HG03575 (cell line): ENCODE measurements at regions not wholly inside any gene's neighbourhood (a gene's known extent, or its start where the extent isn't known, plus 50 kb on each side); places are given as distances from the start of the nearest gene placed in this dataset.
"Not testable (repeated sequence)": the region's sequence is repeated elsewhere in the genome, so short reads cannot be mapped to it uniquely, and the experiment has no call there.

Source experiments
- ATAC-seq: cut with Tn5 transposase; IDR thresholded peaks from one replicate; pipeline ENCODE4 v1.9.1; 2021; ENCODE audit not compliant: unreplicated experiment, insufficient number of reproducible peaks, low FRiP score; ENCODE audit errors: extremely low read depth

- ATAC-seq = no peak
Observed at GRCh38 chr5:83817591-83817990, 96.9 kb upstream of the HAPLN1 start.

GRCh38 chr5:83815661-83816060, 95.0 kb upstream of the HAPLN1 start:
- ATAC-seq = no peak

GRCh38 chr5:83810511-83810910, 89.9 kb upstream of the HAPLN1 start:
- no peak for ATAC-seq

DNA sequence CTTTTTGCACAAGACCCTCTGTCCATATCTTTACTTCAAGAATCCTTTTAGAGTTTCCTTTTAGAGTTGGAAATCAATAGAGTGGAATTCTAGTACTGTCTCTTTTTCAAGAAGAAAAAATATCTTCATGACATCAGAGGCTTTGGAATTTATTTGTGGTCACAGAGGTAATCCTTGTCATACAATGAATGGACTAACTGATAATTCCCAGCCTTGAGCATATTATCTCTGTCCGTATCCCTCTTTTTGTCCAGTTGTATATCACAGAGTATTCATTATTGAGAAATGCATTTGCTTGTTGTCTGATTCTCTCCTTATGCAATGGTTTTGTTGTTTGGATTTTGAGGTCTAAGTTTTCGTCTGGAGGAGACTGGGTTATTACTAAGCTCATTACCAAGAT, 82.0 kb upstream of the HAPLN1 start:
- ATAC-seq = no peak

DNA sequence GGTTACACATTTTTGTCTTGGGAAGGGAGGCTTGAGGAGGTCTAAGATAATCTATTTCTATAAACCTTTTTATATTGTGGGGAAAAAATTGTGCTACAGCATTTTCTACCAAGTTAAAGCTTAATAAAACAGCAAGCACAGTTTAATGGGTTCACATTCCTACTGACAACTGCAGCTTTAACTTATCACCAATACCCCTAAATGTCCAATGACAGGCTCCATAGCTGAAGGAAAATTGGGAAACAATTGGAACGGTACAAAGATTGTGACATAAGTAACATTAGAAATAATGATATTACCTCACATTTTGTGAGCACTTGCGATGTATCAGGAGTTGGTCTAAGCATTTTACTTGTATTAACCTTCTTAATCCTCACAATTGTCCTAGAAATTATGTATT, 79.5 kb upstream of the HAPLN1 start:
- ATAC-seq = no peak

DNA sequence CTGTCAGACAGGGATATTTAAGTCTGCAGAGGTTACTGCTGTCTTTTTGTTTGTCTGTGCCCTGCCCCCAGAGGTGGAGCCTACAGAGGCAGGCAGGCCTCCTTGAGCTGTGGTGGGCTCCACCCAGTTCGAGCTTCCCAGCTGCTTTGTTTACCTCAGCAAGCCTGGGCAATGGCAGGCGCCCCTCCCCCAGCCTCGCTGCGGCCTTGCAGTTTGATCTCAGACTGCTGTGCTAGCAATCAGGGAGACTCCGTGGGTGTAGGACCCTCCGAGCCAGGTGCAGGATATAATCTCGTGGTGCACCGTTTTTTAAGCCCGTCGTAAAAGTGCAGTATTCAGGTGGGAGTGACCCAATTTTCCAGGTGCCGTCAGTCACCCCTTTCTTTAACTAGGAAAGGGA, 78.4 kb upstream of the HAPLN1 start:
- not testable (repeated sequence) for ATAC-seq

DNA sequence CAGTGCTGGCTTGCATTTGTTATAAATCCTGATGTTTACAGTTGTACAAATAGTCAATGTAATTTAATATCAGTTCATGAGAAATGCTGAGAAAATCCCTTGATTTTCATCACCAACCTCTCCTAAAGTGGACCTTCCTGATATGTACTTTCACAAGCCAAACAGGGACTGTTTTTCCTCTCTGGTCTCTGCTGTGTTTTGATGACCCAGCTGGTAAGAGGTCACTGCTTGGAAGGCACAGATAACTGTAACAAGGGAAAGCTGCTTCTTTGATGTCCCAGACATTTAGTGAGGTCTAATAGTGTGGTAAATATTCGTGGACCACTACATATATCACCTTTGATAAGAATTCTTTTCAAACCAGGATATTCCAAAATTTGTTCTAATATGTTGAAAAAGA, 68.7 kb upstream of the HAPLN1 start:
- ATAC-seq = no peak

DNA sequence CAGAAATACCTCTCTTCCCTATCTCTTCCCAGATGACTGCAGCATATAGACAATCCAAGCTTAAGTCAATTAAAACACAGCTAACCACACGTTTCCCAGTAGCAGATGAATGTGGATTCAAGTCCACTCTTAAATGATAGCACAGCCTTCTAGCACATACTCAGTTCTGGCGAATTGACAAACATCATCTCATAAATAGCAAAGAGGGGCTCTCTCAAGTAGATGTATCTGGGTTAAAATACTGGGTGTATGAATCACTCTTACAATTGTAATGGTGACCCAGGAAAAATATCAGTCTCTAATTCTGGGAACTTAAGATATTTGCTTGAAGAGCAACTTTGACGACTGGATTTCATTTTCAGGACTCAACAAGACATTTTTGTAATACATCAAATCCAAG, 67.0 kb upstream of the HAPLN1 start:
- no peak for ATAC-seq

DNA sequence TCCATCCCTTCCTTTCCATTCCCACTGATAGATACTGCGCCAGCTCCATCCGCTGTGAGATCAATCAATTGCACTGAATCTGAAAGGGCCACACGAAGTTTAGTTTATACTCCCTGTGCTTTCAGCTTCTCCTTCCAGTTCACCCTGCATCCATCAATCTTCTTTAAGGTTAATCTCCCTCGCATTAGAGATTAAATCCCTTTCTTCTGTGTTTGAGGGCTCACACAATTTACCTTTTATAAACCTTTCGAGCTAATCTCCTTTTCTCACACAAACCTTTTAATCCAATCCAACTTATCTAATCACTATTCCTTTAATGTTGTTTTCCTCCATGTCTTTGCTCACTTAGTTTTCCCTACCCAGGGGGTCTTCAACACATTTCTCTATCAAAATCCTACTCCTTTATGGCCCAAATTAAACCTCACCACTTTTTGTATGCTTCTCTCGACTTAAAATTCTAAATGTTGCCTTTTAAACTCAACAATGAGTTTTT, 64.6 kb upstream of the HAPLN1 start:
- ATAC-seq = no peak

DNA sequence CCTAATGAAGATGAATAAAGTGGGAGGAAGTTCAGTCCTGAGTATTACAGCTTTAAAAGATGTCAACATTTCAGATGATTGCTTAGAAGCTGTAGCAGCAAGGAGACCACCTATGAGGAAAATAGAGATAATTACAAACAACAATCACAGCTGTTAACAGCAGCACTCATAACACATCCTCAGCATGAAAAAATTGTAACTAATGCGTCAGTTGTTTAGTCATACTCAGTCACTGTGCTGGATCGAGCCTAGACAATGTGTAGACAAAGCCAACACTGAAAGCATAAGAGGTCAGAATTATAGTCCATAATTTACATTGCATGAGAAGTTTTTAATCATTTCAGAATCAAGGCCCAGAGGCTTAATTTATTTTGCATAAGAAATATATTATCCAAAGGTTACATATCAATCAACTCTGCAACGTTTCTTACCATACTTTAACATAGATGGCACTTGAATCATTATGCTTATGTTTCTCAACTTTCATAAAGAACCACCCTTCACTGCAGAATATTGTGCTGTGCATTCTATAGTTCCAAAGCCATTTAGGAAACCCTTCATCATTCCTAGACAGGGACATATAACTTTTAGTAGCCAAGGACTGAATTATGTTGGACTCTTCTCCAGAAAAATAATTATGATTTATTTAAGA, 60.2 kb upstream of the HAPLN1 start:
- no peak for ATAC-seq

GRCh38 chr5:83777856-83778255, 57.2 kb upstream of the HAPLN1 start:
- no peak for ATAC-seq

GRCh38 chr5:83776437-83777031, 55.9 kb upstream of the HAPLN1 start:
- ATAC-seq = no peak
